Dermis blood vessel endothelial cell (primary cell): ENCODE measurements at regions not wholly inside any gene's neighbourhood (a gene's known extent, or its start where the extent isn't known, plus 50 kb on each side); places are given as distances from the start of the nearest gene placed in this dataset.
"Not testable (repeated sequence)": the region's sequence is repeated elsewhere in the genome, so short reads cannot be mapped to it uniquely, and the experiment has no call there.

ENCODE experiments used
- DNase-seq: peaks from one replicate; pipeline ENCODE4 v3.0.0; 2010

GRCh38 chr3:20539666-20540065, 353.7 kb upstream of the SGO1 start:
- no peak for DNase-seq

DNA sequence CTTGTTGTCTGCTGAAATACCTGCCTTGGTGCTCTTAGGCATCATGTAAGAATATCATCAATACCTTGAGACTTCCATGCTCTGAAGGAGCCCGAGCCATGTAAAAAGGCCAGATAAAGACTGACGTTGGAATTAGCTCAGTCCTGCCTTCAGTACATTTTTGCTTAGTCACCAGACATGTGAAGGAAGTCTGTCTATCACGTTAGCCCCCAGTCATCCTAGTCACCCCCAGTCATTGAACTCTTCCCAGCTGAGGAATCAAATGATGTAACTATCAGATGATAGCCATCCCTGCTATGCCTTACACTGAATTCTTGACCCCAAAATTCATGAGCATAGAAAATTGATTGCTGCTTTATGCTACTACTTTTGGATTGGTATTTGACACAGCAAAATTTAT, 351.2 kb upstream of the SGO1 start:
- no peak for DNase-seq

GRCh38 chr3:20529911-20530310, 343.9 kb upstream of the SGO1 start:
- no peak for DNase-seq

- DNase-seq: no peak
Measured at GRCh38 chr3:20528180-20528770, 342.3 kb upstream of the SGO1 start.

- no peak for DNase-seq
Measured at GRCh38 chr3:20527368-20527767, 341.4 kb upstream of the SGO1 start.

DNA sequence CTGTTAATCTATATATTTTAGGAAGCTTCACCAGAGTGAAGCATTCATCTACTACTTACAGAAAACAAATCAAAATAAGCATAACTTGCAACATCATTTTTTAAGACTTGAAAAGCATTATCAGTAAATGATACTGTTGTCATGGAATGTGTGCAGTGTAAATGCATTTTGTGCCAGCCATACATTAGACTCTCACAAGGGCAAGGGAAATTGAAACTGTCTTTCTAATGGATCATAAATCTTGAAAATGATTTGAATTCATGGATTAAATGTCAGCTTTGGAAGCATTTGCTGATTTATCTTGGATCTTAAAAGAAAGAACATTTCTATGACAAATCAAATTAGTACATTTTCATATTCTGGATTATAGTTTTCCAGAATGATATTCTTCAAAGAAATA, 338.3 kb upstream of the SGO1 start:
- no peak for DNase-seq

DNA sequence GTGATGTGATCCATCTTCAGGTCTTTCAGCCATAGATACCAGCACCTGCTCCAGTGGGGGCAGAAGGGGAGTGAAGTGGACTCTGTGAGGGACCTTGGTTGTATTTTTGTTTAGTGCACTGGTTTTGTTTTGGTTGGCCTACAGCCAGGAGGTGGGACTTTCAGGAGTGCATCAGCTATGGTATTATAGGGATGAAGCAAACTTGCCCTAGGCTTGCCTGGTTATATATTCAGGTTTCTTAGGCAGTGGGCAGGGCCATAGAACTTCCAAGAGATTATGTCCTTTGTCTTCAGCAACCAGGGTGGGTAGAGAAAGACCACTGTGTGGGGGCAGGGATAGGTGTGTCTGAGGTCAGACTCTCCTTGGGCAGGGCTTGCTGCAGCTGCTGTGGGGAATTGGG, 337.3 kb upstream of the SGO1 start:
- DNase-seq: no peak

DNA sequence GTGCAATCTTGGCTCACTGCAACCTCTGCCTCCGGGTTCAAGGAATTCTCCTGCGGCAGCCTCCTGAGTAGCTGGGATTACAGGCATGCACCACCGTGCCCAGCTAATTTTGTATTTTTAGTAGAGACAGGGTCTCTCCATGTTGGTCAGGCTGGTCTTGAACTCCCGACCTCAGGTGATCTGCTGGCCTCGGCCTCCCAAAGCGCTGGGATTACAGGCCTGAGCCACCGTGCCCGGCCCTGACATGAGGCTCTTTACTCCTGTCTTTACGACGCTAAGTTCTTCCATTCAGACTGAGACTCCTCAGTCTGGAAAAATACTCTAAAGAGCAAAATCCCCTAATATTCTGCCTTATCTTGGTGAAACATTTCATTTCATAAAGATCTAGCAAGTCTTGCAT, 331.3 kb upstream of the SGO1 start:
- not testable (repeated sequence) for DNase-seq

GRCh38 chr3:20516311-20516710, 330.3 kb upstream of the SGO1 start:
- no peak for DNase-seq

DNA sequence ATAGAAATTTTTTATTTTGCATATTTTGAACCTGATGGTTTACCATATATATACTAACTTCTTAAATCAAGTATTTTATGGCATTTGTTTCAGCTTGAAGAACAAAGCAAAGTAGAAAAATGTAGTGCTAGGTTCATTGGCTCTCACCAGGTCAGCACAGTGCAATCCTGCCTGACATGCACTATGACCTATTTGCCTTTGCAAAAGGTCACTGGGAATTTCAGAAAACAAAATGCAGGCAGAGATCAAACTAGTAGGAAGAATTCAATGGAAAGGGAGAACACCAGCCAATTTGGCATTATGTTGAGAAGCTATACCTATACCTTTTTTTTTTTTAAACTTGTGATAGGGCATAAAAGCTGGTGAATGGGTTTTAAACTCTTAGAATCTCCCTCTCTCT, 329.8 kb upstream of the SGO1 start:
- DNase-seq: no peak

GRCh38 chr3:20511863-20512505, 326.0 kb upstream of the SGO1 start:
- peak; percentile 62 for DNase-seq

- no peak for DNase-seq
Measured at GRCh38 chr3:20510396-20510795, 324.4 kb upstream of the SGO1 start.

DNA sequence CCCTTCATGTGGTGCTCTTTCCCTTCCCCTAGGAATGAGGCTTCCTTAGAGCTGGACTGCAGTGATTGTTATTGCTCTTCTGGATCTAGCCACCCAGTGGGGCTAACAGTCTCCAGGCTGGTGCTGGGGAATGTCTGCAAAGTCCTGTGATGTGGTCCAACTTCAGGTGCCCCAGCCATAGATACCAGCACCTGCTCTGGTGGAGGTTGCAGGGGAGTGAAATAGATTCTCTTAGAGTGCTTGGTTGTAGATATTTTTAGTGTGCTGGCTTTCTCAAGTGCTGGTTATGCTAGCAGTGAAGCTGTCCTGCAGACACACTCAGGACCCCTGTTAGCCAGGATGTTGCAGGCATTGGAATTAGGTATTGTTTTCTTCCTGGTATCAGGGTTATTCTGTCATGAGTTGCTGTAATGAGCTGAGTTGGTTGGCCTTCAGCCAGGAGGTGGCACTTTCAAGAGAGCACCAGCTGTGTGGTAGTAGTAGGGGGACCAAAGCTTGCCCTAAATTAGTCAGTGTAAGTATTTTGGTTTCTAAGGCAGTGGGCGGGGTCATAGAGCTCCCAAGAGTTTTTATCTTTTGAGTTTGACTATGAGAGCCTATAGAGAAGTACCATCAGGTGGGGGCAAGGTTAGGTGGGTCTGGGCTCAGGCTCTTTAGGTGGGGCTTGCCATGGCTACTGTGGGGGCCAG, 317.5 kb upstream of the SGO1 start:
- DNase-seq: no peak

GRCh38 chr3:20490996-20491395, 305.0 kb upstream of the SGO1 start:
- no peak for DNase-seq

DNA sequence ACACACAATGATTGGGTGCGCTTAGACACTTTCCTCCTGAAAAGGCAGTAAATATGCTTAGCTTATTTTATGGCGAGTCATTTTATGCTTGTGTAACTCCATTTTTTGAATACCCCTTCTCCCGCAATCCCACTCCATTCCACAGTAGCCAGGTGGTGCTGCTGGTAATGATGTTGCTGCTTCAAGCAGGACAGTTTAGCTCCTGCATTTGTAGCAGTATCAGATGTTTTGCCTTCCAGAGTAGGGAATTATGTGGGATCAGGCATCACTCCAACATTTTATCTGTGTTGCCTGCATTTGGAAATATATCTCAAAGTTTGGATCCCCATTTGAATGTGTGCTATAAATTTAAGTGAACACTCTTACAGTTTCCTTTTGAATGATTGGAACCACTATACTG, 302.1 kb upstream of the SGO1 start:
- DNase-seq: no peak

- no peak for DNase-seq
Measured at GRCh38 chr3:20484126-20484525, 298.1 kb upstream of the SGO1 start.

- no peak for DNase-seq
Measured at GRCh38 chr3:20482350-20482749, 296.3 kb upstream of the SGO1 start.

GRCh38 chr3:20480786-20481365, 294.9 kb upstream of the SGO1 start:
- DNase-seq: peak; percentile 62

GRCh38 chr3:20478436-20478835, 292.4 kb upstream of the SGO1 start:
- DNase-seq: peak; percentile 7

GRCh38 chr3:20464237-20464636, 278.2 kb upstream of the SGO1 start:
- DNase-seq: not testable (repeated sequence)

DNA sequence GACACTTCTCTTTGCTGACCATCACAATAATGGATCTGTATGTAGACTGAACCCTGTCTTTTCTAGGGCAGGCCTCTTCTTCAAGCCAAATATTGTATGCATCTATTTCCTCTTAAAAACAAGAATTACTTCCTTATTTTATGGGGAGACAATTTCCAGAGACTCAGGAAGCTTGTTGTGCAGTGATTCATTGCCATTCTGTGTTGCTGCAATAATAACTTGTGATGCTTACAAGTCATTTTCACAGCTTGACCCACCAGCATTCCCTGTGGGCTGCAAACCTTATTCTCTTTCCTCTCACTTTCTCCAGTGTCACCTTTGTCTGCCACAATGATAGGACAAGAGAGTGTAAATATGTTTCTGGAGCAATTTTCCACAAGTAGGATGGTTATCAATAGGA, 276.7 kb upstream of the SGO1 start:
- DNase-seq: peak; percentile 53

- peak; percentile 5 for DNase-seq
Measured at GRCh38 chr3:20462226-20462625, 276.2 kb upstream of the SGO1 start.

- no peak for DNase-seq
Measured at GRCh38 chr3:20458994-20459716, 273.1 kb upstream of the SGO1 start.
